Adrenal gland (tissue), 5 donors: ENCODE measurements at regions not wholly inside any gene's neighbourhood (a gene's known extent, or its start where the extent isn't known, plus 50 kb on each side); places are given as distances from the start of the nearest gene placed in this dataset.

Experiments used
- CTCF ChIP-seq, 6 experiments: fragments of 450-650 bp in 4 of 6; fragments of 200-600 bp in 2 of 6; sonication (generic) in 1 of 6; IDR thresholded peaks; 1 replicate in 5 of 6; 2 replicates in 1 of 6; pipeline versions ENCODE4 v1.5.1 to v1.8.0; 2016 to 2021; ENCODE audit warnings: antibody characterized with exemption in 6 of 6, mild to moderate bottlenecking in 2 of 6, moderate library complexity in 1 of 6
- POLR2A ChIP-seq, 2 donors: fragments of 450-650 bp; IDR thresholded peaks; one replicate each; pipeline ENCODE4 v1.6.1; 2017; ENCODE audit warnings: antibody characterized with exemption in 2 of 2, mild to moderate bottlenecking in 2 of 2, moderate library complexity in 1 of 2
- donor health status: DM: no; HTN: no; CAD: no.

- no peak for TF ChIP-seq CTCF (IDR thresholded peaks at IDR 0.05)
- TF ChIP-seq POLR2A (IDR thresholded peaks at IDR 0.05): no peak
These were observed 195.7 kb downstream of the MTCL1 start for GRCh38 chr18:8901019-8901418.
